ENCODE measurements at regions not wholly inside any gene's neighbourhood (a gene's known extent, or its start where the extent isn't known, plus 50 kb on each side); places are given as distances from the start of the nearest gene placed in this dataset.

DNA sequence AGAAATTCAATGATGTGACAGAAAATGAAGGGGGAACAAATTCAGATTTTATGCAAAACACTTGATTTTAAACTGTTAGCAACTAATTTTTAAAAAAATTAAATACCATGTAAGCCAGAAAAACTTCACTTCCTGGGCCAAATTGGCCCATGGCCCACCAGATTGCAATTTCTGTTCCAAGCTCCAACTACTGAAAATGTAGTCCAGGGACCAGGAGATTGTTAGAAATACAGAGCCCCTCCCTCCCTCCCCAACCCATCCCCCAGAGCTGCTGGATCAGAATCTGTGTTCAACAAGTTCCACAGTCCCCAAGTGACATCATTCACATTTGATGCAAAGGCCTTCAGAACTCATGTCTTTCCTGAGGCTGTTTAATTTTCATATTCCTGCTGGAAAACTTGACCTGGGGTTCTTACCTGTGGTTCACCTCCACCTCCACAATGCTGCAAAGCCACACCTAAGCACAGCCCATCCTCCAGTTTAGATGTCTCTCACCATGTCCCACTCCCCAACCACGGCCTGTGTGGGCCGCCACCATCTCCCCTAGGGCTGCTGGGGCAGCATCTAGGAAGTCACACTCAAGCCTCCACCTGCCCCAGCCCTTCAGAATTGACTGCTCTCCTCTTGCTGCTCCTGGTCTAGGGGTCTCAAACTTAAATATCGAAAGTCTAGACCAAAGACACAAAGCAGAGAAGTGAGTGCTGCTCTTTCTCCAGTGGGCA is 482.0 kb downstream of the UQCRFS1 start:
- FAIRE-seq (no peak), DNase-seq (ENCODE audit: low read depth, low spot score) (no peak)
- no TSS peak for BruUV-seq (replicated peaks)
- ChIA-PET POLR2A (no interaction called here), CTCF (no interaction called here)
- Histone ChIP-seq H3K27ac (ENCODE audit: insufficient read depth, low read depth, low read length) (no peak overlapping the region), H4K20me1 (replicated peaks; ENCODE audit: control insufficient read depth, extremely low read depth, insufficient read depth, low read length) (no peaks in the 10 kb centered on the region), H3K9me3 (replicated peaks; ENCODE audit: control insufficient read depth, insufficient read depth, low read length) (no peaks in the 10 kb centered on the region), H3K79me2 (ENCODE audit: control insufficient read depth, insufficient read depth, low read length) (no peaks in the 10 kb centered on the region), H3K4me2 (ENCODE audit: insufficient read depth, low read length) (no peak overlapping the region), H3K36me3 (ENCODE audit: control insufficient read depth in 2 of 2, extremely low read depth in 1 of 2, insufficient read depth in 2 of 2, low read length in 2 of 2) (no peaks in the 10 kb centered on the region), H3K9me1 (replicated peaks; ENCODE audit: control insufficient read depth, extremely low read depth, insufficient read depth, low read length) (no peaks in the 10 kb centered on the region), H2AFZ (ENCODE audit: low read depth, low read length) (no peak overlapping the region), H3K4me3 (replicated peaks in 1 of 3; ENCODE audit: insufficient read depth in 1 of 3, low read depth in 1 of 3, low read length in 3 of 3) (no peak overlapping the region), H3K9ac (replicated peaks; ENCODE audit: extremely low read depth, insufficient read depth, low read length) (no peak overlapping the region), H3K27me3 (ENCODE audit: control insufficient read depth in 2 of 2, insufficient read depth in 2 of 2, low read length in 2 of 2) (no peaks in the 10 kb centered on the region), H3K4me1 (ENCODE audit: control insufficient read depth, extremely low read depth, insufficient read depth, low read length) (no peaks in the 10 kb centered on the region)
- dilution Hi-C loops (cut with MboI; ENCODE audit: extremely low pct_ligation_motif_present, low sequenced_read_pairs), result no loop called here
- no peak for TF ChIP-seq POLR2A (IDR thresholded peaks at IDR 0.05; ENCODE audit: low read depth, low read length)
- TF ChIP-seq JUN (IDR thresholded peaks at IDR 0.05; ENCODE audit: borderline replicate concordance, insufficient read depth, insufficient read length, low read depth), result no peak
- no peak for TF ChIP-seq EZH2 (IDR thresholded peaks at IDR 0.05; ENCODE audit: borderline replicate concordance, low read depth, low read length, severe bottlenecking)
- TF ChIP-seq MYC (IDR thresholded peaks at IDR 0.05; ENCODE audit: low read depth, low read length), result no peak
- no peak for TF ChIP-seq MAX (IDR thresholded peaks at IDR 0.05; ENCODE audit: insufficient read depth, insufficient read length)
- TF ChIP-seq FOS (IDR thresholded peaks at IDR 0.05; ENCODE audit: borderline replicate concordance, insufficient read depth, low read length), result no peak
- TF ChIP-seq, protein P1, sequence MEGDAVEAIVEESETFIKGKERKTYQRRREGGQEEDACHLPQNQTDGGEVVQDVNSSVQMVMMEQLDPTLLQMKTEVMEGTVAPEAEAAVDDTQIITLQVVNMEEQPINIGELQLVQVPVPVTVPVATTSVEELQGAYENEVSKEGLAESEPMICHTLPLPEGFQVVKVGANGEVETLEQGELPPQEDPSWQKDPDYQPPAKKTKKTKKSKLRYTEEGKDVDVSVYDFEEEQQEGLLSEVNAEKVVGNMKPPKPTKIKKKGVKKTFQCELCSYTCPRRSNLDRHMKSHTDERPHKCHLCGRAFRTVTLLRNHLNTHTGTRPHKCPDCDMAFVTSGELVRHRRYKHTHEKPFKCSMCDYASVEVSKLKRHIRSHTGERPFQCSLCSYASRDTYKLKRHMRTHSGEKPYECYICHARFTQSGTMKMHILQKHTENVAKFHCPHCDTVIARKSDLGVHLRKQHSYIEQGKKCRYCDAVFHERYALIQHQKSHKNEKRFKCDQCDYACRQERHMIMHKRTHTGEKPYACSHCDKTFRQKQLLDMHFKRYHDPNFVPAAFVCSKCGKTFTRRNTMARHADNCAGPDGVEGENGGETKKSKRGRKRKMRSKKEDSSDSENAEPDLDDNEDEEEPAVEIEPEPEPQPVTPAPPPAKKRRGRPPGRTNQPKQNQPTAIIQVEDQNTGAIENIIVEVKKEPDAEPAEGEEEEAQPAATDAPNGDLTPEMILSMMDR (IDR thresholded peaks at IDR 0.05; ENCODE audit: extremely low read depth in 1 of 2, insufficient read depth in 1 of 2, low read depth in 1 of 2, low read length in 2 of 2), result no peak
- TF ChIP-seq GATA2 (IDR thresholded peaks at IDR 0.05; ENCODE audit: insufficient read depth, insufficient read length, low read depth, low read length), result no peak
- no peak for TF ChIP-seq POLR2AphosphoS5 (IDR thresholded peaks at IDR 0.05; ENCODE audit: insufficient read depth, low read depth, low read length)
- intact Hi-C loops (cut with micrococcal nuclease), result no loop called here

Measured in endothelial cell of umbilical vein (primary cell).